Right atrium auricular region (tissue), 2 donors: ENCODE measurements at regions not wholly inside any gene's neighbourhood (a gene's known extent, or its start where the extent isn't known, plus 50 kb on each side); places are given as distances from the start of the nearest gene placed in this dataset.

Source experiments
- DNase-seq: peaks from one replicate; pipeline ENCODE4 v3.0.0-alpha.2; 2019; ENCODE audit warnings: low spot score
- H3K27ac ChIP-seq, 2 donors: fragments of 200-600 bp; sonication (generic); 1 replicate in 1 of 2; 2 replicates in 1 of 2; pipeline ENCODE4 v1.5.1; 2016 to 2019
- H3K27me3 ChIP-seq, 2 donors: fragments of 200-600 bp; sonication (generic); one replicate each; pipeline versions ENCODE4 v1.5.1 to v1.6.0; 2017 to 2019
- H3K36me3 ChIP-seq: fragments of 200-600 bp; sonication (generic); one replicate; pipeline ENCODE4 v1.5.1; 2016
- H3K4me1 ChIP-seq, 2 donors: fragments of 200-600 bp; sonication (generic); one replicate each; pipeline versions ENCODE4 v1.5.1 to v1.6.0; 2017 to 2019
- H3K4me3 ChIP-seq, 2 donors: fragments of 200-600 bp; sonication (generic); 1 replicate in 1 of 2; 2 replicates in 1 of 2; pipeline ENCODE4 v1.5.1; 2017 to 2019; ENCODE audit warnings: mild to moderate bottlenecking in 1 of 2, moderate library complexity in 1 of 2
- H3K9me3 ChIP-seq, 2 donors: fragments of 200-600 bp; sonication (generic); one replicate each; pipeline ENCODE4 v1.5.1; 2019
- CTCF ChIP-seq, 2 donors: fragments of 200-600 bp; sonication (generic); IDR thresholded peaks; one replicate each; pipeline ENCODE4 v1.5.1; 2019; ENCODE audit warnings: antibody characterized with exemption in 2 of 2

- no peaks in the 10 kb centered on the region for H3K36me3 ChIP-seq
- H3K4me3 ChIP-seq = no peak overlapping the region
- H3K4me1 ChIP-seq = no peaks in the 10 kb centered on the region
- no peak for TF ChIP-seq CTCF (IDR thresholded peaks at IDR 0.05)
- DNase-seq = no peak
- H3K27me3 ChIP-seq = no peaks in the 10 kb centered on the region
- no peaks in the 10 kb centered on the region for H3K9me3 ChIP-seq
- no peak overlapping the region for H3K27ac ChIP-seq
These were observed 560.6 kb downstream of the SLC4A3 start for GRCh38 chr2:220188031-220188430.

GRCh38 chr2:220191031-220191430 is 563.6 kb downstream of the SLC4A3 start:
- Histone ChIP-seq H3K27me3 (no peaks in the 10 kb centered on the region), H3K27ac (no peak overlapping the region), H3K9me3 (no peaks in the 10 kb centered on the region), H3K4me3 (no peak overlapping the region), H3K4me1 (no peaks in the 10 kb centered on the region), H3K36me3 (no peaks in the 10 kb centered on the region)
- DNase-seq = no peak
- TF ChIP-seq CTCF (IDR thresholded peaks at IDR 0.05) = no peak

GRCh38 chr2:220191737-220192136 is 564.3 kb downstream of the SLC4A3 start:
- no peak for DNase-seq

GRCh38 chr2:220192994-220193753 is 565.7 kb downstream of the SLC4A3 start:
- H3K36me3 ChIP-seq = no peaks in the 10 kb centered on the region
- no peaks in the 10 kb centered on the region for H3K4me1 ChIP-seq
- no peak overlapping the region for H3K4me3 ChIP-seq
- no peak for TF ChIP-seq CTCF (IDR thresholded peaks at IDR 0.05)
- no peaks in the 10 kb centered on the region for H3K9me3 ChIP-seq
- H3K27me3 ChIP-seq = no peaks in the 10 kb centered on the region
- no peak for DNase-seq
- H3K27ac ChIP-seq = no peak overlapping the region

More at GRCh38 chr2:220191737-220192136, 564.3 kb downstream of the SLC4A3 start:
- H3K4me1 ChIP-seq = no peaks in the 10 kb centered on the region
- no peak overlapping the region for H3K27ac ChIP-seq
- no peaks in the 10 kb centered on the region for H3K9me3 ChIP-seq
- TF ChIP-seq CTCF (IDR thresholded peaks at IDR 0.05) = no peak
- no peak overlapping the region for H3K4me3 ChIP-seq
- H3K36me3 ChIP-seq = no peaks in the 10 kb centered on the region
- no peaks in the 10 kb centered on the region for H3K27me3 ChIP-seq

- no peak overlapping the region for H3K4me3 ChIP-seq
These were observed 567.5 kb downstream of the SLC4A3 start for GRCh38 chr2:220194630-220195584.

More at GRCh38 chr2:220194630-220195584, 567.5 kb downstream of the SLC4A3 start:
- H3K27me3 ChIP-seq = no peaks in the 10 kb centered on the region
- no peak for DNase-seq
- H3K36me3 ChIP-seq = no peaks in the 10 kb centered on the region
- no peak for TF ChIP-seq CTCF (IDR thresholded peaks at IDR 0.05)
- no peaks in the 10 kb centered on the region for H3K4me1 ChIP-seq
- no peak overlapping the region for H3K27ac ChIP-seq
- H3K9me3 ChIP-seq = no peaks in the 10 kb centered on the region
